ENCODE measurements at regions not wholly inside any gene's neighbourhood (a gene's known extent, or its start where the extent isn't known, plus 50 kb on each side); places are given as distances from the start of the nearest gene placed in this dataset.

- no peak for DNase-seq
Measured at GRCh38 chr9:91073049-91073810, 271.6 kb downstream of the SYK start.

- DNase-seq: no peak
Measured at GRCh38 chr9:91073811-91074771, 272.5 kb downstream of the SYK start.

- no peak for DNase-seq
Measured at GRCh38 chr9:91074866-91075265, 273.2 kb downstream of the SYK start.

- no peak for DNase-seq
Measured at GRCh38 chr9:91075279-91075678, 273.7 kb downstream of the SYK start.

GRCh38 chr9:91077624-91078368, 276.2 kb downstream of the SYK start:
- DNase-seq: no peak

GRCh38 chr9:91078369-91078695, 276.7 kb downstream of the SYK start:
- DNase-seq: no peak

GRCh38 chr9:91082731-91083130, 279.0 kb downstream of the AUH start:
- no peak for DNase-seq

- DNase-seq: no peak
Measured at GRCh38 chr9:91084896-91085516, 276.7 kb downstream of the AUH start.

GRCh38 chr9:91085517-91086291, 276.0 kb downstream of the AUH start:
- DNase-seq: no peak

GRCh38 chr9:91086657-91087461, 274.9 kb downstream of the AUH start:
- no peak for DNase-seq

- DNase-seq: no peak
Measured at GRCh38 chr9:91087462-91087759, 274.3 kb downstream of the AUH start.

- peak; percentile 17 for DNase-seq
Measured at GRCh38 chr9:91089405-91090129, 272.2 kb downstream of the AUH start.

- DNase-seq: no peak
Measured at GRCh38 chr9:91090130-91090410, 271.6 kb downstream of the AUH start.

GRCh38 chr9:91092214-91092613, 269.5 kb downstream of the AUH start:
- no peak for DNase-seq

- no peak for DNase-seq
Measured at GRCh38 chr9:91094324-91095088, 267.2 kb downstream of the AUH start.

GRCh38 chr9:91098203-91098850, 263.4 kb downstream of the AUH start:
- DNase-seq: no peak

- DNase-seq: no peak
Measured at GRCh38 chr9:91099436-91099835, 262.3 kb downstream of the AUH start.

- DNase-seq: no peak
Measured at GRCh38 chr9:91100878-91101450, 260.8 kb downstream of the AUH start.

GRCh38 chr9:91101611-91102168, 260.0 kb downstream of the AUH start:
- peak; percentile 71 for DNase-seq

Data from stimulated activated CD4-positive, alpha-beta T cell treated with anti-CD3 and anti-CD28 coated beads, Interleukin-4, amount 100 ng/mL, for 24 hours (primary cell).